ENCODE measurements at regions not wholly inside any gene's neighbourhood (a gene's known extent, or its start where the extent isn't known, plus 50 kb on each side); places are given as distances from the start of the nearest gene placed in this dataset.
"Not testable (repeated sequence)": the region's sequence is repeated elsewhere in the genome, so short reads cannot be mapped to it uniquely, and the experiment has no call there.

- Histone ChIP-seq H3K9ac (no peak overlapping the region), H3K4me1 (ENCODE audit: low read depth, poor library complexity, severe bottlenecking) (no peaks in the 10 kb centered on the region), H3K4me3 (IDR thresholded peaks at IDR 0.05; ENCODE audit: insufficient read depth, low read depth, low read length) (no peak overlapping the region), H3K27me3 (ENCODE audit: insufficient read depth, low read depth) (no peaks in the 10 kb centered on the region; the same call in 1 of the 2 replicates), H3K36me3 (ENCODE audit: insufficient read depth) (no peaks in the 10 kb centered on the region), H4K20me1 (ENCODE audit: insufficient read depth) (no peaks in the 10 kb centered on the region), H3K27ac (no peak overlapping the region), H3K4me2 (no peak overlapping the region), H2AFZ (ENCODE audit: low read depth) (no peak overlapping the region), H3K79me2 (ENCODE audit: insufficient read depth, low read depth) (no peaks in the 10 kb centered on the region)
- no peak for TF ChIP-seq CTCF (conservative IDR thresholded peaks at IDR 0.05; ENCODE audit: low read depth, low read length)
Measured at GRCh38 chr7:101724957-101725356, 92.5 kb upstream of the CUX1 start.

- Histone ChIP-seq H3K27ac (no peak overlapping the region), H3K79me2 (ENCODE audit: insufficient read depth, low read depth) (no peaks in the 10 kb centered on the region), H3K9ac (no peak overlapping the region), H3K4me3 (IDR thresholded peaks at IDR 0.05; ENCODE audit: insufficient read depth, low read depth, low read length) (no peak overlapping the region), H3K36me3 (ENCODE audit: insufficient read depth) (no peaks in the 10 kb centered on the region), H2AFZ (ENCODE audit: low read depth) (no peak overlapping the region), H3K27me3 (ENCODE audit: insufficient read depth, low read depth) (no peaks in the 10 kb centered on the region; the same call in 1 of the 2 replicates), H3K4me1 (ENCODE audit: low read depth, poor library complexity, severe bottlenecking) (no peaks in the 10 kb centered on the region), H3K4me2 (no peak overlapping the region), H4K20me1 (ENCODE audit: insufficient read depth) (no peaks in the 10 kb centered on the region)
- TF ChIP-seq CTCF (conservative IDR thresholded peaks at IDR 0.05; ENCODE audit: low read depth, low read length): no peak
Measured at GRCh38 chr7:101725921-101726320, 91.5 kb upstream of the CUX1 start.

- no peaks in the 10 kb centered on the region for H3K4me1 ChIP-seq (ENCODE audit: low read depth, poor library complexity, severe bottlenecking)
- H2AFZ ChIP-seq (ENCODE audit: low read depth): no peak overlapping the region
- TF ChIP-seq CTCF (conservative IDR thresholded peaks at IDR 0.05; ENCODE audit: low read depth, low read length): no peak
- H3K4me2 ChIP-seq: no peak overlapping the region
- H3K27me3 ChIP-seq (ENCODE audit: insufficient read depth, low read depth): no peaks in the 10 kb centered on the region; the same call in 1 of the 2 replicates
- H3K79me2 ChIP-seq (ENCODE audit: insufficient read depth, low read depth): no peaks in the 10 kb centered on the region
- H3K4me3 ChIP-seq (IDR thresholded peaks at IDR 0.05; ENCODE audit: insufficient read depth, low read depth, low read length): no peak overlapping the region
- no peak overlapping the region for H3K9ac ChIP-seq
- H4K20me1 ChIP-seq (ENCODE audit: insufficient read depth): no peaks in the 10 kb centered on the region
- no peak overlapping the region for H3K27ac ChIP-seq
- H3K36me3 ChIP-seq (ENCODE audit: insufficient read depth): no peaks in the 10 kb centered on the region
Measured at GRCh38 chr7:101727184-101727583, 90.2 kb upstream of the CUX1 start.

- no peak overlapping the region for H3K4me3 ChIP-seq (IDR thresholded peaks at IDR 0.05; ENCODE audit: insufficient read depth, low read depth, low read length)
- H3K4me2 ChIP-seq: no peak overlapping the region
- no peaks in the 10 kb centered on the region for H3K36me3 ChIP-seq (ENCODE audit: insufficient read depth)
- H3K79me2 ChIP-seq (ENCODE audit: insufficient read depth, low read depth): no peaks in the 10 kb centered on the region
- no peak for TF ChIP-seq CTCF (conservative IDR thresholded peaks at IDR 0.05; ENCODE audit: low read depth, low read length)
- H3K9ac ChIP-seq: no peak overlapping the region
- H4K20me1 ChIP-seq (ENCODE audit: insufficient read depth): no peaks in the 10 kb centered on the region
- no peaks in the 10 kb centered on the region for H3K4me1 ChIP-seq (ENCODE audit: low read depth, poor library complexity, severe bottlenecking)
- no peaks in the 10 kb centered on the region; the same call in 1 of the 2 replicates for H3K27me3 ChIP-seq (ENCODE audit: insufficient read depth, low read depth)
- no peak overlapping the region for H2AFZ ChIP-seq (ENCODE audit: low read depth)
- H3K27ac ChIP-seq: no peak overlapping the region
Measured at GRCh38 chr7:101728128-101728527, 89.3 kb upstream of the CUX1 start.

- not testable (repeated sequence) for H3K9ac ChIP-seq; H3K4me1 ChIP-seq (ENCODE audit: low read depth, poor library complexity, severe bottlenecking); H3K79me2 ChIP-seq (ENCODE audit: insufficient read depth, low read depth); H3K27ac ChIP-seq; H3K4me3 ChIP-seq (IDR thresholded peaks at IDR 0.05; ENCODE audit: insufficient read depth, low read depth, low read length); H3K36me3 ChIP-seq (ENCODE audit: insufficient read depth); H3K27me3 ChIP-seq (ENCODE audit: insufficient read depth, low read depth); H4K20me1 ChIP-seq (ENCODE audit: insufficient read depth); H2AFZ ChIP-seq (ENCODE audit: low read depth); H3K4me2 ChIP-seq
Measured at GRCh38 chr7:101728873-101729240, 88.6 kb upstream of the CUX1 start.

All from KMS-11 (cell line).